ENCODE measurements at regions not wholly inside any gene's neighbourhood (a gene's known extent, or its start where the extent isn't known, plus 50 kb on each side); places are given as distances from the start of the nearest gene placed in this dataset.

DNA sequence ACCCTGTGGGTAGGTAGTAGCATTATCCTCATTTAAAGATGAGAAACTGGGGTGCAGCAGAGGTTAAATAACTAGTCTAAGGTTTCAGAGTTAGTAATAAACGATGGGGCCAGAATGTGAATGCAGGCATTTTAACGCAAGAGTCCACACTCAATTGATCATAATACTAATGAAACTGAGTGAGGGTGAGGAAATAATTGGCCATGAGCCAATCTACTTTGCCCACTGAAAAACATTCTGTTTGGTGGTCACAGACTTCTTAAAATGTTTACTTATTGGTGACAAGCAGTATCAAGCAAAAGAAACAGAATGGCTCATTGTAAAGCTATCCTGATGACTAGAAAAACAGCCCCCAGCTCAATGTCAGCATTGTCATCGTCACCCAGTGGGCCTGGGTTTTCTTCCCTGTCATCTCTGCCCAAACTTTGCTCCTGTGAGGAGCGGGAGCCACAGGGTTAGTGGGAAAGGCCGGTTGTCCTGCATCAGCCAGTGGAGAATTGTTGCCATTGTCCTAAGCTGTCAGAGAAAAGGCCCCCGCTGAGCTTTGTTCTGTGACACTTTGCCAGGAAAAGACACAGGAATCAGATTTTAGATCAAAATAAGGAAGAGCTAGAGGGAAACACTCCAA lies 77.3 kb upstream of the MAN2A1 start:
- no peak for TF ChIP-seq ZFX (IDR thresholded peaks at IDR 0.05; ENCODE audit: borderline replicate concordance)
- TF ChIP-seq, protein P1, sequence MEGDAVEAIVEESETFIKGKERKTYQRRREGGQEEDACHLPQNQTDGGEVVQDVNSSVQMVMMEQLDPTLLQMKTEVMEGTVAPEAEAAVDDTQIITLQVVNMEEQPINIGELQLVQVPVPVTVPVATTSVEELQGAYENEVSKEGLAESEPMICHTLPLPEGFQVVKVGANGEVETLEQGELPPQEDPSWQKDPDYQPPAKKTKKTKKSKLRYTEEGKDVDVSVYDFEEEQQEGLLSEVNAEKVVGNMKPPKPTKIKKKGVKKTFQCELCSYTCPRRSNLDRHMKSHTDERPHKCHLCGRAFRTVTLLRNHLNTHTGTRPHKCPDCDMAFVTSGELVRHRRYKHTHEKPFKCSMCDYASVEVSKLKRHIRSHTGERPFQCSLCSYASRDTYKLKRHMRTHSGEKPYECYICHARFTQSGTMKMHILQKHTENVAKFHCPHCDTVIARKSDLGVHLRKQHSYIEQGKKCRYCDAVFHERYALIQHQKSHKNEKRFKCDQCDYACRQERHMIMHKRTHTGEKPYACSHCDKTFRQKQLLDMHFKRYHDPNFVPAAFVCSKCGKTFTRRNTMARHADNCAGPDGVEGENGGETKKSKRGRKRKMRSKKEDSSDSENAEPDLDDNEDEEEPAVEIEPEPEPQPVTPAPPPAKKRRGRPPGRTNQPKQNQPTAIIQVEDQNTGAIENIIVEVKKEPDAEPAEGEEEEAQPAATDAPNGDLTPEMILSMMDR (IDR thresholded peaks at IDR 0.05): no peak

DNA sequence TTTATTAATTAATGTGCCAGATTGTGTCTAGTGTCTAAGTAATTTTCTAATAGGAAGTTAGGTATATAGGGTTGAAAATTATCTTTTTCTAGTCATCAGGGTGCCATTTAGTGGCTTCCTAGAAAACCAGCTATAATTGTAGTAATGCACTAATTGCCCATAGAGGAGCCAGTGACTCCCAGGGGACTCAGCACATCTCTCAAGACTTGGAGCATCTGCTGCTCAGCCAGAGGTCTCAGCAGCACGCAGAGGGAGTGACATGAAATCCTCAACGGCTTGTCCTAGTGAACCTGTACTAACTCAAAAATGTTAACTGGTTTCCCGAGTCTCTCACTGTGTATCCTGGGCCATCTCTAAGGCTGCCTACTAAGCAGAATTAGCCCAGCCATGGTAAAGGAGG lies 78.2 kb upstream of the MAN2A1 start:
- H3K27ac ChIP-seq: no peak overlapping the region
- TF ChIP-seq, protein P1 (IDR thresholded peaks at IDR 0.05): no peak
- TF ChIP-seq ZFX (IDR thresholded peaks at IDR 0.05; ENCODE audit: borderline replicate concordance): no peak

More for the DNA sequence above, 77.3 kb upstream of the MAN2A1 start:
- H3K27ac ChIP-seq: no peak overlapping the region

DNA sequence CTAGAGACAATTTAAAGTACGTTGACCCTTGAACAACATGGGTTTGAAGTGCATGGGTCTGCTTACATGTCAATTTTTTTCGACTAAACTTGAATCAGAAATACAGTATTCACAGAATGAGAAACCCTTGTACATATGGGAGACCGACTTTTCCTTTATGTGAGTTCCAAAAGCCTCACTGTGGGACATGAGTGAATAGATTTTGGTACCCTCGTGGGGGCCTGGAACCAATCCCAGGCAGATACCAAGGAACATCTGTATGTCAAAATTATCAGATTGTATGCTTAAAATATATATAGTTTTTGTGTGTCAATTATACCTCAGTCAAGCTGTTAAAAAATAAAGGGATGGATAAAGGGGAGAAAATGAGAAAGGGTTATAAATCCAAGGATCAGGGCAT lies 78.7 kb upstream of the MAN2A1 start:
- TF ChIP-seq ZFX (IDR thresholded peaks at IDR 0.05; ENCODE audit: borderline replicate concordance): no peak
- TF ChIP-seq, protein P1 (IDR thresholded peaks at IDR 0.05): no peak
- no peak overlapping the region for H3K27ac ChIP-seq

DNA sequence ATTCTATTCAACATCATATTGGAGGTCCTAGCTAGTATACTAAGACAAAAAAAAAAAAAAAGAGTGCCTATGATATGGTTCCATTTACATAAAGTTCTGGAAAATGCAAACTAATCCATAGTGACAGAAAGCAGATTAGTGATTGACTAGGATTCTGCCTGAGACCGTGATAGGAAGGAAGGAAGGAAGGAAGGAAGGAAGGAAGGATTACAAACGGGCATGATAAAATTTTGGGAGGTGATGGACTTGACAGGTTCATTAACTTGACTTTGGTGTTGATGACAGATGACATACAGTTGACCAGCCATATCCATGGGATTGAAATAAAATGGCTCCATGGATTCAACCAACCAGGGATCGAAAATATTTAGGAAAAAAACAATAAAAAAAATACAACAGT lies 79.1 kb upstream of the MAN2A1 start:
- no peak overlapping the region for H3K27ac ChIP-seq

DNA sequence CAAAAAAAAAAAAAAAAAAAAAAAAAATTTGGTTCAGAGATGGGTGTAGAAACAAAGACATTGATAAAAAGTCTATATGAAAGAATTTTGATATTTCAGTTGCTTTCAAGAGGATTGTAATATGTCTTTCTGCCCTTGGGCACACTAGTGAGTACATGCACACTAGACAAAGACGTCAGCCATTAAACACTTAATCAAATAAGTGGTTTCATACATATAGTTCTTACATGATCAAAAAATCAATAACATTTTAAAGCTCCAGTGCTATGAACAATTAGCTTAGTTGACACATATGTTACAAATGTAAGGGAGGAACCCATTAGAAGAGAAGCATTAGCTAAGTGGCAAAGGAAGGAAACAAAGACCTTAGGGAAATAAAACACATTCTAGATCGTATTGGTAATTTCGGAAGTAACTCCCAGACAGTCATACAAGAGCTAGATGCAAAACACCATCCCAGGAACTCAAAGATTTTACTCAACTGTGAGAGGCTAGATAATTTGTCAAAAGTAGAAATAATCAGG lies 84.5 kb upstream of the MAN2A1 start:
- H3K27ac ChIP-seq: no peak overlapping the region
- TF ChIP-seq, protein P1 (IDR thresholded peaks at IDR 0.05): no peak
- TF ChIP-seq ZFX (IDR thresholded peaks at IDR 0.05; ENCODE audit: borderline replicate concordance): no peak

More for the DNA sequence above, 79.1 kb upstream of the MAN2A1 start:
- TF ChIP-seq, protein P1 (IDR thresholded peaks at IDR 0.05): no peak
- no peak for TF ChIP-seq ZFX (IDR thresholded peaks at IDR 0.05; ENCODE audit: borderline replicate concordance)

DNA sequence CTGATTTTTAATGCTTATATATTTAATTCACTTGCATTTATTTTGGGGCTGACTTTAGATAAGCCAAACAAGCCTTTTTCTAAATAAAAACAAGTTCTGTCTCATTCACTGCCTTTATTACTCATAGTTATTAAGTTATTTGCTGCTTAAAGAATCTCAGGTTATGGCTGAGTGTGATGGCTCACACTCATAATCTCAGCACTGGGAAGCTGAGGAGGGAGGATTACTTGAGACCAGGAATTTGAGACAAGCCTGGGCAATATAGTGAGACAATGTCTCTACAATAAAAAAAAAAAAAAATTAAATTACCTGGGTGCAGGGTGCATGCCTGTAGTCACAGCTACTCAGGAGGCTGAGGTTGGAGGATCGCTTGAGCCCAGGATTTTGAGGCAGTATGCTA lies 85.0 kb upstream of the MAN2A1 start:
- no peak for TF ChIP-seq ZFX (IDR thresholded peaks at IDR 0.05; ENCODE audit: borderline replicate concordance)
- TF ChIP-seq, protein P1 (IDR thresholded peaks at IDR 0.05): no peak
- H3K27ac ChIP-seq: no peak overlapping the region

DNA sequence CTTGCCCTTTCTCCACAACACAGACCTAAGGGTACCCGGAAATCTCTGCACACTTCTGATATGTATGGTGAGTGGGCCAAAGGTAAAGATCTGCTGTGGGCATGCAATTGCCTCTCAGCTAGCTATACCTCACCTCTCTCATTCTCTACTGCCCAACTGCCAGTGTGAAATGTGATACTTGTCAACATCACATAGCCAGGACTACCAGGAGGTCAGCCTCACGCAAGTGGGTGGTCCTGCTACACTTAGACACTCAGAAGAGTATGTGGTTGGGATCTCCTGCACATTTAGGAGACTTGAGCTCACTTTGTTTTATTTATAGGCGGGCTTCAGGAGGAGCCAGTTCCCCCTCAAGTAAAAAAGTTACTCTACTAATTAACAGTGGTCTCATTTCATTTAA lies 88.0 kb upstream of the MAN2A1 start:
- H3K27ac ChIP-seq: no peak overlapping the region
- TF ChIP-seq ZFX (IDR thresholded peaks at IDR 0.05; ENCODE audit: borderline replicate concordance): no peak

DNA sequence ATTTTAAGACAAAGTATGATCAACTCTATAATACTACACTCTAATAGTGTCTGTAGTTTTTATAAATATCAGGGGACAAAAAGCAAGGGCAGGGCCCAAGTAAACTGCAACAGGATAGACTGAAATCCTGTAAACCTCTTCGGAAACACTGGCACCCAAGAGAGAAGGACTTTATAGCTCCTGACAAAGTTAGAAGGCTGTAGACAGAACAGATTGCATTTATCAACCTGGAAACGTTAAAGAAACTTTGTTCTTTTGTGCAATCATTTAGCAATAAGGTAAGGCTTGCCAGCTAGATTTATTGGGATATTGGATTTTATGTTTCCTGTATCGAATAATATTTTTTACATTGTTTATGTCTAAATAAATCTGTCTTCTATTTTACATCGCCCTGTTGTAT lies 91.8 kb upstream of the MAN2A1 start:
- H3K27ac ChIP-seq: no peak overlapping the region
- TF ChIP-seq, protein P1 (IDR thresholded peaks at IDR 0.05): no peak
- TF ChIP-seq ZFX (IDR thresholded peaks at IDR 0.05; ENCODE audit: borderline replicate concordance): no peak
